PFSK-1 (cell line): ENCODE measurements at regions not wholly inside any gene's neighbourhood (a gene's known extent, or its start where the extent isn't known, plus 50 kb on each side); places are given as distances from the start of the nearest gene placed in this dataset.

ENCODE experiments used
- FOXP2 ChIP-seq: optimal IDR thresholded peaks from 2 replicates; pipeline ENCODE3; 2011; ENCODE audit warnings: borderline replicate concordance, control low read depth, inconsistent platforms; ENCODE audit not compliant: insufficient read depth; ENCODE audit errors: extremely low read length, extremely low read depth
- POLR2AphosphoS5 ChIP-seq: IDR thresholded peaks from 2 replicates; pipeline ENCODE4 v1.6.1; 2012; ENCODE audit warnings: low read depth, mild to moderate bottlenecking, control low read depth, low read length, moderate library complexity
- SIN3A ChIP-seq: IDR thresholded peaks from 2 replicates; pipeline ENCODE4 v1.6.1; 2012; ENCODE audit warnings: mild to moderate bottlenecking, low read length, moderate library complexity, borderline replicate concordance; ENCODE audit not compliant: insufficient read depth
- TAF1 ChIP-seq: IDR thresholded peaks from 2 replicates; pipeline ENCODE4 v1.6.1; 2012; ENCODE audit warnings: low read length, control low read depth, borderline replicate concordance; ENCODE audit not compliant: insufficient read depth
- TF ChIP-seq, protein P1 (sequence below), 2 experiments: IDR thresholded peaks; 2 replicates each; pipeline versions ENCODE4 v1.6.1 to v1.8.0; 2011 to 2012; ENCODE audit warnings: low read depth in 2 of 2, low read length in 2 of 2, control low read depth in 1 of 2, inconsistent platforms in 1 of 2, mild to moderate bottlenecking in 1 of 2, moderate library complexity in 1 of 2; ENCODE audit not compliant: insufficient read depth in 1 of 2

DNA sequence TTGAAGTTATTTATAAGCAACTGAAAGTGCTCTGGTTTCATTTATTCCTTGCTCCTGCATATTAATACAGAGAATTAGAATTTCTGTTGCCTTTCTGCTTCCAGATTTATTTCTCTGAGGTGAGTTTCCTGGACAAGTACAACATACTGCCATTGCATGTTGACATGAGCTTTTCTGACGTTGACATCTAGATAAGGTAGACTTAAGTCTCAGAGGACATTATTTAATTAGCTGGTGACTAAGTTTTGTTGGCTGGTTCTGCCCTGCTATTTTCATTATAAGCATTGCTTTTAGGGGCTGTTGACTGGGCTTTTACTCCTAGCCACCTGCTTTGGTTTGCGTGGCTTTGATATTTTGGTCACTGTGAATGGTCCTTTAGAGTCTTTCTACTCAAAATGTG lies 282.9 kb upstream of the SPRED2 start:
- TF ChIP-seq TAF1 (no peak), SIN3A (no peak), POLR2AphosphoS5 (no peak), FOXP2 (no peak)
- TF ChIP-seq, protein P1, sequence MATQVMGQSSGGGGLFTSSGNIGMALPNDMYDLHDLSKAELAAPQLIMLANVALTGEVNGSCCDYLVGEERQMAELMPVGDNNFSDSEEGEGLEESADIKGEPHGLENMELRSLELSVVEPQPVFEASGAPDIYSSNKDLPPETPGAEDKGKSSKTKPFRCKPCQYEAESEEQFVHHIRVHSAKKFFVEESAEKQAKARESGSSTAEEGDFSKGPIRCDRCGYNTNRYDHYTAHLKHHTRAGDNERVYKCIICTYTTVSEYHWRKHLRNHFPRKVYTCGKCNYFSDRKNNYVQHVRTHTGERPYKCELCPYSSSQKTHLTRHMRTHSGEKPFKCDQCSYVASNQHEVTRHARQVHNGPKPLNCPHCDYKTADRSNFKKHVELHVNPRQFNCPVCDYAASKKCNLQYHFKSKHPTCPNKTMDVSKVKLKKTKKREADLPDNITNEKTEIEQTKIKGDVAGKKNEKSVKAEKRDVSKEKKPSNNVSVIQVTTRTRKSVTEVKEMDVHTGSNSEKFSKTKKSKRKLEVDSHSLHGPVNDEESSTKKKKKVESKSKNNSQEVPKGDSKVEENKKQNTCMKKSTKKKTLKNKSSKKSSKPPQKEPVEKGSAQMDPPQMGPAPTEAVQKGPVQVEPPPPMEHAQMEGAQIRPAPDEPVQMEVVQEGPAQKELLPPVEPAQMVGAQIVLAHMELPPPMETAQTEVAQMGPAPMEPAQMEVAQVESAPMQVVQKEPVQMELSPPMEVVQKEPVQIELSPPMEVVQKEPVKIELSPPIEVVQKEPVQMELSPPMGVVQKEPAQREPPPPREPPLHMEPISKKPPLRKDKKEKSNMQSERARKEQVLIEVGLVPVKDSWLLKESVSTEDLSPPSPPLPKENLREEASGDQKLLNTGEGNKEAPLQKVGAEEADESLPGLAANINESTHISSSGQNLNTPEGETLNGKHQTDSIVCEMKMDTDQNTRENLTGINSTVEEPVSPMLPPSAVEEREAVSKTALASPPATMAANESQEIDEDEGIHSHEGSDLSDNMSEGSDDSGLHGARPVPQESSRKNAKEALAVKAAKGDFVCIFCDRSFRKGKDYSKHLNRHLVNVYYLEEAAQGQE (IDR thresholded peaks at IDR 0.05; ENCODE audit: insufficient read depth in 1 of 2, low read depth in 2 of 2, low read length in 2 of 2), result no peak

DNA sequence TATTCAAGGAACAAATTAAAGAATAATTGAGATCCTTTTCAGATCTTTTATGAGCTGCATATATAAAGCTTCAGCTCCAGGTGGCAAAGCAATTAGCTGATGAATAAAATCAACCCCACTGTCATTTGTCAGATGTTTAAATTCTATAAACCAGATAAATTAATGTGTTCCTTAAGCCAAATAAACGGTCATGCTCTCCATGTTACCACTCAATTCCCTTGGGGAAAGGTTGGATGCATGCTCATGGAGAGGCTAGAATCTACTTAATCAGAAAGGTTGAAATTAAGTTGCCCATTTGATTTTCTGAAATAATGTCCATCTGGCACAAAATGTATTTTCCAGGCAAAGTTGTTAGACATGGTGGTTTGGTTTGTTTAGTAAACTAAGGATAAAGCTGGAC lies 282.5 kb upstream of the SPRED2 start:
- TF ChIP-seq POLR2AphosphoS5, result no peak
- no peak for TF ChIP-seq FOXP2
- TF ChIP-seq, protein P1 (IDR thresholded peaks at IDR 0.05; ENCODE audit: insufficient read depth in 1 of 2, low read depth in 2 of 2, low read length in 2 of 2), result no peak

DNA sequence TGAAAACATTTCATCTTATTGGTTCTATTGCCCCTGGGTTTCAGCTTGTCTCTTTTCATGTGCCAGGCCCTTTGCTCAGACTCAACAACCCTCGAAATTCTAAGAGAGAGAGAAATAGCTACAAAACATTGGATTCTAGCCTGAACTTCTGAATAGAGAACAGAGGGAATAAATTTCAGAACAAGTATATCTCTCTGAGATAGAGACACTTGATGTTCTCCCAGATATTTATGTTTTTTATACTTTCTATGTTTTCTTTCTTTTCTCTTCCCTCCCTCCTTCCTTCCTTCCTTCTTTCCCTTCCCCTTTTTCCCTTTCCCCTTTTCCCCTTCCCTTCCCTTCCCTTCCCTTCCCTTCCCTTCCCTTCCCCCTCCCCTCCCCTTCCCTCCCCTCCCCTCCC lies 279.5 kb upstream of the SPRED2 start:
- no peak for TF ChIP-seq FOXP2
- TF ChIP-seq SIN3A, result no peak
- TF ChIP-seq TAF1, result no peak
- TF ChIP-seq, protein P1 (IDR thresholded peaks at IDR 0.05; ENCODE audit: insufficient read depth in 1 of 2, low read depth in 2 of 2, low read length in 2 of 2), result no peak
- TF ChIP-seq POLR2AphosphoS5, result no peak

DNA sequence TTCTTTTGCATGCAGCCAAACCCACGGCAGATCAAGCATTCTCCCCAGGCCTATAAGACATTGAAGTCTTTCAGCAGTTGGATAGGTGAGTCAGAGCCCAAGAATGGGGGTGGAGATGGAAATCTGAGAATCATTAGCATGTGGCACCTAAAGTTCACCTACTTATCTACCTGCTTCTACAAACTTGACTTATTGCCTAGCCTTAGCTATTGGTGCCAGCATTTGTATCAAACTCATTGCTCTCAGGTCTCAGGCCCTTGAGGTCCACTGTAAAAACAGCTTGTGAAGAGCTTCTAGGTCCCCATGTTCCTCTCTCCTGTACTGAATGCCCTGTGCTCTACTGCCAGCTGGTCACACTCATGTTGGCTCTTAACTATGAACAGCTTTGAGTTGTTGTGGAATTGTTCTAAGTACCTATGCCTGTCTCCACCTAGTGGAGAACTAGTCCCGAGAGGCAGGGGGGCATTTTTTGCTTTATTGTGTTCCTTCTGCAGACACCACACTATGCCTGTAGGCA lies 278.4 kb upstream of the SPRED2 start:
- no peak for TF ChIP-seq FOXP2
- TF ChIP-seq, protein P1 (IDR thresholded peaks at IDR 0.05; ENCODE audit: insufficient read depth in 1 of 2, low read depth in 2 of 2, low read length in 2 of 2), result no peak
- TF ChIP-seq SIN3A, result no peak
- TF ChIP-seq POLR2AphosphoS5, result no peak
- TF ChIP-seq TAF1, result no peak

DNA sequence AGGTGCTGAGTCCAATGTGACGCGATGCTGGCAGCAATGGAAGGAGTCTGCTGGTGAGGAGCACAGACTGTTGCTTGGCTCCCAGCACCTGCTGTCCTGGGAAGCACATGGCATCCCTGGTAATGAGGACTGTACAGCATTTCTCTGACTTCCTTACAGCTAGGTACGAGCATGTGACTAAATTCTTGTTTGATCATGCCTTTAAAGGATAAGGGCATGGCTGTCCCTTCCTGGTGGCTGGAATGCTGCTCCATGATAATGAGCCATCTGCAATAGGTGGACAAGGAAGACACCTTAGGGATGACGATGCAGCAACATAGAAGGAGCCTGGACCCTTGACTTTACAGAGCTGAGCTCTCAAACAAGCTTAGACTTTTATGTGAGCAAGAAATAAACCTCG lies 278.0 kb upstream of the SPRED2 start:
- TF ChIP-seq FOXP2, result no peak
- TF ChIP-seq, protein P1 (IDR thresholded peaks at IDR 0.05; ENCODE audit: insufficient read depth in 1 of 2, low read depth in 2 of 2, low read length in 2 of 2), result no peak
- TF ChIP-seq SIN3A, result no peak
- TF ChIP-seq POLR2AphosphoS5, result no peak
- no peak for TF ChIP-seq TAF1
